Gastroesophageal sphincter (tissue), 3 donors: ENCODE measurements at regions not wholly inside any gene's neighbourhood (a gene's known extent, or its start where the extent isn't known, plus 50 kb on each side); places are given as distances from the start of the nearest gene placed in this dataset.

Source experiments
- POLR2A ChIP-seq, 2 donors: fragments of 450-650 bp; IDR thresholded peaks; one replicate each; pipeline ENCODE4 v1.6.1; 2017; ENCODE audit warnings: antibody characterized with exemption in 2 of 2, mild to moderate bottlenecking in 2 of 2, moderate library complexity in 1 of 2
- TF ChIP-seq, protein P1 (sequence below), 4 experiments: fragments of 200-600 bp in 2 of 4; fragments of 450-650 bp in 2 of 4; sonication (generic) in 1 of 4; IDR thresholded peaks; one replicate each; pipeline ENCODE4 v1.5.1; 2017 to 2019; ENCODE audit warnings: antibody characterized with exemption in 4 of 4, mild to moderate bottlenecking in 2 of 4, moderate library complexity in 2 of 4

GRCh38 chr4:43651991-43652390 lies 759.5 kb downstream of the GRXCR1 start:
- TF ChIP-seq, protein P1, sequence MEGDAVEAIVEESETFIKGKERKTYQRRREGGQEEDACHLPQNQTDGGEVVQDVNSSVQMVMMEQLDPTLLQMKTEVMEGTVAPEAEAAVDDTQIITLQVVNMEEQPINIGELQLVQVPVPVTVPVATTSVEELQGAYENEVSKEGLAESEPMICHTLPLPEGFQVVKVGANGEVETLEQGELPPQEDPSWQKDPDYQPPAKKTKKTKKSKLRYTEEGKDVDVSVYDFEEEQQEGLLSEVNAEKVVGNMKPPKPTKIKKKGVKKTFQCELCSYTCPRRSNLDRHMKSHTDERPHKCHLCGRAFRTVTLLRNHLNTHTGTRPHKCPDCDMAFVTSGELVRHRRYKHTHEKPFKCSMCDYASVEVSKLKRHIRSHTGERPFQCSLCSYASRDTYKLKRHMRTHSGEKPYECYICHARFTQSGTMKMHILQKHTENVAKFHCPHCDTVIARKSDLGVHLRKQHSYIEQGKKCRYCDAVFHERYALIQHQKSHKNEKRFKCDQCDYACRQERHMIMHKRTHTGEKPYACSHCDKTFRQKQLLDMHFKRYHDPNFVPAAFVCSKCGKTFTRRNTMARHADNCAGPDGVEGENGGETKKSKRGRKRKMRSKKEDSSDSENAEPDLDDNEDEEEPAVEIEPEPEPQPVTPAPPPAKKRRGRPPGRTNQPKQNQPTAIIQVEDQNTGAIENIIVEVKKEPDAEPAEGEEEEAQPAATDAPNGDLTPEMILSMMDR (IDR thresholded peaks at IDR 0.05) = no peak
- TF ChIP-seq POLR2A (IDR thresholded peaks at IDR 0.05) = no peak
